NCI-H1092 (cell line): ENCODE measurements at regions not wholly inside any gene's neighbourhood (a gene's known extent, or its start where the extent isn't known, plus 50 kb on each side); places are given as distances from the start of the nearest gene placed in this dataset.
"Not testable (repeated sequence)": the region's sequence is repeated elsewhere in the genome, so short reads cannot be mapped to it uniquely, and the experiment has no call there.

Source experiments
- DNase-seq: peaks from one replicate; lab custom pipeline; 2025; lab: John Stamatoyannopoulos, UW

GRCh38 chr7:97377713-97378112 is 260.2 kb downstream of the SDHAF3 start:
- DNase-seq: no peak

- DNase-seq: no peak
These were observed 264.5 kb downstream of the SDHAF3 start for GRCh38 chr7:97381815-97382554.

- DNase-seq: no peak
These were observed 272.6 kb downstream of the SDHAF3 start for GRCh38 chr7:97390052-97390451.

GRCh38 chr7:97390915-97391593 is 273.6 kb downstream of the SDHAF3 start:
- no peak for DNase-seq

- DNase-seq: no peak
These were observed 283.9 kb downstream of the SDHAF3 start for GRCh38 chr7:97401398-97401797.

GRCh38 chr7:97405835-97406234 is 288.3 kb downstream of the SDHAF3 start:
- no peak for DNase-seq

GRCh38 chr7:97407106-97407505 is 289.6 kb downstream of the SDHAF3 start:
- no peak for DNase-seq

- DNase-seq: no peak
These were observed 291.8 kb downstream of the SDHAF3 start for GRCh38 chr7:97409346-97409745.

- DNase-seq: no peak
These were observed 300.8 kb downstream of the SDHAF3 start for GRCh38 chr7:97418312-97418711.

GRCh38 chr7:97419898-97420297 is 302.4 kb downstream of the SDHAF3 start:
- DNase-seq: no peak

GRCh38 chr7:97421307-97421930 is 303.9 kb downstream of the SDHAF3 start:
- DNase-seq: no peak

GRCh38 chr7:97422046-97422445 is 304.5 kb downstream of the SDHAF3 start:
- DNase-seq: no peak

GRCh38 chr7:97430006-97430405 is 301.9 kb upstream of the TAC1 start:
- DNase-seq: no peak

- no peak for DNase-seq
These were observed 292.2 kb upstream of the TAC1 start for GRCh38 chr7:97439637-97440214.

GRCh38 chr7:97446361-97446760 is 285.5 kb upstream of the TAC1 start:
- peak; percentile 43 for DNase-seq

GRCh38 chr7:97449448-97449847 is 282.4 kb upstream of the TAC1 start:
- DNase-seq: not testable (repeated sequence)

GRCh38 chr7:97450516-97450915 is 281.4 kb upstream of the TAC1 start:
- no peak for DNase-seq

- no peak for DNase-seq
These were observed 277.2 kb upstream of the TAC1 start for GRCh38 chr7:97454636-97455035.

- DNase-seq: no peak
These were observed 274.8 kb upstream of the TAC1 start for GRCh38 chr7:97457054-97457453.

- no peak for DNase-seq
These were observed 271.5 kb upstream of the TAC1 start for GRCh38 chr7:97460433-97460832.

GRCh38 chr7:97461596-97461995 is 270.3 kb upstream of the TAC1 start:
- DNase-seq: no peak

GRCh38 chr7:97466071-97466470 is 265.8 kb upstream of the TAC1 start:
- DNase-seq: no peak
